ENCODE measurements at regions not wholly inside any gene's neighbourhood (a gene's known extent, or its start where the extent isn't known, plus 50 kb on each side); places are given as distances from the start of the nearest gene placed in this dataset.

- TF ChIP-seq CTCF (conservative IDR thresholded peaks at IDR 0.05) (no peak), ZFX (IDR thresholded peaks at IDR 0.05) (no peak)
Observed at GRCh38 chr2:223437788-223438187, 164.4 kb downstream of the SCG2 start.

Data from C4-2B (cell line).